NCI-H226 (cell line): ENCODE measurements at regions not wholly inside any gene's neighbourhood (a gene's known extent, or its start where the extent isn't known, plus 50 kb on each side); places are given as distances from the start of the nearest gene placed in this dataset.
"Not testable (repeated sequence)": the region's sequence is repeated elsewhere in the genome, so short reads cannot be mapped to it uniquely, and the experiment has no call there.

Source experiments
- DNase-seq: peaks from one replicate; pipeline ENCODE4 v3.0.0-alpha.2; 2015

DNA sequence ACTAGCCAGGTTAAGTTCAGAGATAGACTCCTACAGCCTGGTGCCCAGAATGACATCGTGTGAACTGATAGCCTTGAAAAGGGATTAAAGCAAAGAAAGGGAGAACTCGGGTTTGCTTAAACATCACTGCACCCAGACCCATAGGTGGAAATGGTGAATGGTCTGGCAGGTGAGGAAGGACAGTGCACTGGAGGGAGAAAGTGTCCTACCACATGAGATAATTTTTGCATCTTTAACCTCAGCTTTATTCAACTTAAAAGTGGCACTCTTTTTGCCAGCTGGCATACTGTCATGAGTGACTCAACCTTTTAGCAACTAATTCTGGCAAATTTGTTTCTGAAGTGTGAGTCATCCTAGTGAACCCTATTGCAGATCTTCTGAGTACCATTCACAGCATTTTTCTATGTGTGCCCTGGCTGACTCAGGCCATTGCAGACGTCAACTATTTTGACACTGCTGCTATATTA lies 53.0 kb upstream of the DAPP1 start:
- peak; percentile 98 for DNase-seq

DNA sequence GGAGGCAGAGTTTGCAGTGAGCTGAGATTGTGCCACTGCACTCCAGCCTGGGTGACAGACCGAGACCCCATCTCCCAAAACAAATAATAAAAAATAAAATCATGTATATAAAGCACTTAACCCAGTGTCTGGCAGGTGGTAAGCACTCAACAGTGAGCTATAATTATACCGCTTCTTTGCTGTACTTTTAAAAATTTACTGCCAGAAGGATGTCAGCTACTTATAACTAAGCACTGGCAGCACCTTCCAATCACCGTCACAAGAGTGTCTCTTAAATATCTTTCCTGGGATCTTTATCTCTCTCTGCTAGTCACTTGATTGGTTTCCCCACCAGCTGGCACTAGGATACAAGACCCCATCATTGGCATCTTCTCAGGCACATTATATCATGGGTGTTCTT lies 53.9 kb upstream of the DAPP1 start:
- DNase-seq = no peak

DNA sequence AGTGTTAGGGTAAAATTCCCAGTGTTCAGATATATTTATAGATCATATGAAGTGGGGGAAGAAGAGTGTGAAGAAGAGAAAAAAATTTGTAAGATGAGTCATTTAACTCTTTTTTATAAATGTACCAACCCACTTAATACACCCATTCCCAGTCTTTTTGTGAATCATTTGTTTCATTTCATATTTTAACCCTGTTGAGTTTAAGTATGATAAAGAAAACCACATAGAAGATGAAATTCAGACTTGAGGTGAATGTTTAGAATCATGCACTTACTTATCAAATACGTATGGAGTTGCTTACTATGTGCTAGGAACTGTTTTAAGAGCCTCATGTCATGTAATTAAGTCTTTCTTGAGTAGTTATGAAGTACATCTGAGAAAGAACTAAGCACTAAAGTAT lies 56.6 kb upstream of the DAPP1 start:
- DNase-seq = no peak

DNA sequence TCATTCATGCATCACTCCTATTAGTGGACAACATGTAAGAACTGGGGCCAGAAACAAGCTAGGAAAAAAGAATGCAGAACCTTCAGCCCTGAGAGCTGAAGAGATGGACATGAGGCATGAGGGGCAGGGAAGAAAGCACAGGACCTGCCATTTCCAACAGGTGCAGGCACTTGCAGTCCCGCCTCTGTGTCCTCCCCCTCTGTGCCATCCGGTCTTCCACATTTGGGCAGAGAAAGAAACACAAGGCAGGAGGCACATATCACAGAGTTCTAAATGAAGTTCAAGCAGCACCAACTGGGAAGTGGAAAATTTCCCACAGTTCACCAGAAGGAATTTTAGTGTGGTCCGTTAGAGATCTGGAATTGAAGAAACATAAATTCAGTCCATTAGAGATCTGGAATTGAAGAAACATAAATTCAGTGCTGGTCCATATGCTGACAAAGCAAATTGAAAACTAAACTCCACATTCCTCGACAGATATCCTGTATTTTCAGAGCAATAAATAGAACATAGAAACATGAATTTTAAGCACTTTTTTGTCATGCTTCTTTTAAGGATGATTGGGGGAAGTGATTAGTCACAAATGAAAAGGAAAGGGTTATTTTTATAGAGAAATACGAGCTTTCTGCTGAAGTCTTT lies 57.2 kb upstream of the DAPP1 start:
- DNase-seq = no peak

DNA sequence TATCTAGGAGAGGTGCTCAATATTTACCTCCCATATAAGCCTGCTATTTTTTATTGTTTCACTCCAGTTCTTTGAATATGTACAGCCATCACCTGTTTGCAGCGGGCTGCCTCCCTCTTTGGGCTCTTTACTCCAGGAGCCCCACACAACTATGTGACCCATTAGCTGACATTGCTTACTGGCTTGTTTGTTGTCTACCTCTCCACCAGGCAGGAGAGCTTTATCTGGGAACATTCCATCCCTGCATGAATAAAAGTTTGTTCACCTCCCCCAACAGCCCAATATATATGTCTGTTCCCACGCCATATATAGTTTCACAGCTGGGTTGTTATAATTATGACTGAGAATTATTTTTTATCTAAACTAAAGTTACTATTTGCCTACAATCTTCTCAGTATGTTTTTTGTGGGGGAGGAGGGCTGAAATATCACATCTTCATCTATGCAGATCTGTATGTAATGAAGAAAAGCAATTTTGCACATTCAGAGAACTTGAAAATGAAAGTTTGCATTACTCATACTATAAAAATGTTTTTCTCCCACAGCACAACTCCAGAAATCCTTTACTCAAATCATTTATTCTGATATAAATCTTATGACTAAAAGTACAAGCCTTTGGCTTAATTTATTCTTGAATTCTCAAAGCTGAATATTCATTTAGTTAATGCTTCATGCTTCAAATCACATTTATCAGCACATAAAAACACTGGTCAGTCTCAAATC lies 61.2 kb upstream of the DAPP1 start:
- peak; percentile 45 for DNase-seq

DNA sequence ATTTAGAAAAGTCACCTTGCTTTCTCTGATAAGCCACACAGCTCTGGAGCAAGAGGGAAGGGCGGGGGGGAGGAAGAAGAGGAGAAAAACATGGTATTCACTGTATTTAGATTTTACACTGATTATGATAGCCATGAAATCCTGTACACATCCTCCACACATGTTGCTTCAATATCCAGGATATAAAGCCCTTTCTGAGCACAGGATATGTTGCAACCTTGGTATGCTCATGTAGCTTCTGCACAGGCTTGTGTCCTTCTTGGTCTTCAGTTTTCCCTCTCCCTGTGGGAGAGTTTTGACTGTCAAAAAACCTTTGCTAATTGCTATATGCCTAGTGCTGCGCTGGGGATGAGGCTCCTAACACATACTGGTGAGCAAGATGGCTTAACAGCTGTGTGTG lies 61.9 kb upstream of the DAPP1 start:
- peak; percentile 56 for DNase-seq

DNA sequence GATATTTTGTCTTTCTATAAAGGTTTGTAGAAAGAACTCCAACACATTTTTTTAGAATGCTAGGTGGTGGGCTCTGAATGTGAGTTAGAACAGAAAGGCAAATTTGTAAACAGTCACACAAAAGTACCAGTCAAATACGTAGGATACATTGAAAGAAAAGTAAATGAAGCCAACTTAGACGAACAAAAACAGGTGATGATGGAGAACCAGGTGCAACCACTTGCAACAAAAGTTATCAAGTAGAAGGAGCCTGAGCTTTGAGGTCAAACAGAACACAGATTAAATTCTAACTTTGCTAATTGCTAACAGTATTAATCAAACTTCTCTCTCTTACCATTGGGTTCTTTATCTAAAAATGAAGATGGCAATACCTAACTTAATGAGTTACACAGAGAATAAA lies 62.7 kb upstream of the DAPP1 start:
- DNase-seq = no peak

DNA sequence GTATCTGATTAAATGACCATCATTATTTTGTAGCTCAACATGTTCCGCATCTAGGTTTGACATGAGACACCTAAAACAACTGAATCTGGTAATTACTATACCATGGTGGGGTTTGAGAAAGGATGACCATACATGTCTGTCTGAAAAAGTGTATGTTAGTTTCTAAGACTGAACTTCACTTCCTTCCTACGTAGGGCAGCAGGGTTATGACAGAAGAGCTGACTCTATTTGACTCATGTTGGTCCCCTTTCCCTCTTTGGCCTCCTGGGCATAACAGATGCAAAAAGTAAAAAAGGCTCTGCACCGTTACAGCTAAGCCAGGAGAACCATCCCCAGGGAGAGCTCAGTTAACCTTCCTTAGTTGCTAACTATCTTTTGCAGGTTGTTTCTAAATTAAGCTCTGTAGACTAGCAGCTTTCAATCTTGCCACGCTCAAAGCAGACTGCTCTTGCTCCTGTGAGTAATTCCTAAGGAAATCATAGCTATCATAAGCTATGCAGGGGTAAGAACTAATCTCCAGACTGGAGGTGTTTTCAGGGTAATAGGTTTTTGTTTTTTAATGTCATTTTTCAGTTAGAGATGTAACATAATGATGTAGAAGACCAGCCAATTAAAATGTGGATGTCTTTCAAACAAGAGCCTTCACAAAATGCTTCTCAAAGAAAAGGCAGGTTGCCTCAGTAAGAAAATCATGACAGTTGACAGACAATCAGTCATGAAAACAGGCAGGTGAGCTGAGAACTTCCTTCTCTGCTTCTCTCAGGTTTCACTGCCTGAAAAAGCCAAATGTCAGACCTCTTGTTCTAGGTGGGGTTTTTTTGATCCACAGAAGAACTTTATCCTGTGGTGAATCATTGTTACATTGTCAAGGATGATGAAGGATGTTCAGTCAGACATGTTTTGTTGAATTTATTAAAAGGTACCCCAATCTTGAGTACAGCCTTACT lies 66.9 kb upstream of the DAPP1 start:
- no peak for DNase-seq

DNA sequence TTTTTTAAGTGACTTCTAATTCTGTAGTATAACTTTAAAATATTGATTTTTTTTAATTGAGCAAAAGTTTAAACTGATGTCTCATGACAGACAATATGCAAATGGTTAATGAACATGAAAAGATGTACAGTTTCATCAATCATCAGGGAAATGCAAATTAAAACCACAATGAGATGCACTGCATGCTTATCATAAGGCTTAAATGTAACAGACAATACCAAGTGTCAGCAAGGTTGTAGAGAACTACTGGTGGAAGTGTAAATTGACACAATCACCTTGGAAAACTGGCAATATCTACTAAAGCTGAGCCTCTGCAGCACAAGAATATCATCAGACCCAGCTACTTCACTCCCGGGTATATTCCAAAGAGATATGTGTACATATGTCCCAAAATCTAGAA lies 70.2 kb upstream of the DAPP1 start:
- DNase-seq = no peak

DNA sequence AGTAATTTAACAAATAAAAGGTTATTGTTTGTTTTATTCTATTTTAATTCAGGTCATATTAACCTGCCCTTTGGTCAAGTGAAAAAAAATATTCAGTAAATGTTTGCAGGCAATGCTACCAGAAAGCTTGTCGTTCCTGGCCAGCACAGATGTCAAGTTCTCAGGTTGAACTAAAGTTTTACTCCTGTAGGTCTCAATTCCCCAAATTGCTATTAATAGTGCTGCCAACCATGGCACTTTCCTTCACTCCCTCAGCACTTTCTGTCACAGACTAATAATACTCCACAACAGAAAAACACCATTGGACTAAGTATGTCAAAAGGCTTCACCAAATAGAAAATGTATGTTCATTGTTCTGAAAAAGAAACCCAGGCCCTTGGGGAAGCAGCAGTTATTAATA lies 79.2 kb upstream of the C4orf54 start:
- no peak for DNase-seq

DNA sequence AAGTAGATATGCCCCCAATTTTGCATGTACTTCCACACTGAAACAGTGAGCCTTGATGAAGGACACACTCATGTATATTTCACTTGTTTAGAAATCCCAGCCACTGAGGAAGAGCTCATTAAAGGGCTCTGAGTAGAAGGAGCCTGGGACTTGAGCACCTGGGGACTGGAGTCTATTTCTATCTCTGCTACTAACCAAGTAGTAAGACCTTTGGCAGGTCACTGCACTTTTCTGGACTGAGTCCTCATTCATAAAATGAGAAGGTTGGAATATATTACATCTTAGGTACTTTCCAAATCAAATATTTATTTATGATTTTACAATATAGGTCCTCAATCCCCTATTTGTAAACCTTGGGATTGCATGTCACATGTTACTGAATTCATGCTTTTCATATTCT lies 78.2 kb upstream of the C4orf54 start:
- DNase-seq = no peak

DNA sequence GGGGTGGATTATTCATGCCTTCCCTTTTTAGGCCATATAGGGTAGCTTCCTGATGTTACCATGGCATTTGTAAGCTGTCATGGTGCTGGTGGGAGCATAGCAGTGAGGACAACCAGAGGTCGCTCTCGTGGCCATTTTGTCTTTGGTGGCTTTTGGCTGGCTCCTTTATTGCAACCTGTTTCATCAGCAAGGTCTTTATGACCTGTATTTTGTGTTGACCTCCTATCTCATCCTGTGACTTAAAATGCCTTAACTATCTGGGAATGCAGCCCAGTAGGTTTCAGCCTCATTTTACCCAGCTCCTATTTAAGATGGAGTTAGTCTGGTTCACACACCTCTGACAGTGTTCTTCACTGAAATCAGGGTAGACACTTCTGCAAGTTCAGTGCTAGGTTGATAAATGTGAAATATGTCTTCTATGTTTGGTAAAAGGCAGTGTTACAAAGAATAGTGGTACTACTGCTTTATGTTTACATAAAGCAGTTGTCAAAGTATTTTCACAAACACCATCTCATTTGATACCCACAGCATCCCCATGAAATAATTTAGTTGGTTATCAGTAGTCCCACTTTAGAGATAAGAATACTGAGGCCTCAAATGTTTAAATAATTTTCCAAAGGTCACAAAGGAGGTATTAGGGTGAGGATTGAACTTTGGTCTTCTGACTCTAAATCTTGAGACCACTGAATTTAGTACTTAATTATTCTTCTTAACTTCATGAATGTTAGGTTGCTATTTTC lies 77.1 kb upstream of the C4orf54 start:
- DNase-seq = no peak

DNA sequence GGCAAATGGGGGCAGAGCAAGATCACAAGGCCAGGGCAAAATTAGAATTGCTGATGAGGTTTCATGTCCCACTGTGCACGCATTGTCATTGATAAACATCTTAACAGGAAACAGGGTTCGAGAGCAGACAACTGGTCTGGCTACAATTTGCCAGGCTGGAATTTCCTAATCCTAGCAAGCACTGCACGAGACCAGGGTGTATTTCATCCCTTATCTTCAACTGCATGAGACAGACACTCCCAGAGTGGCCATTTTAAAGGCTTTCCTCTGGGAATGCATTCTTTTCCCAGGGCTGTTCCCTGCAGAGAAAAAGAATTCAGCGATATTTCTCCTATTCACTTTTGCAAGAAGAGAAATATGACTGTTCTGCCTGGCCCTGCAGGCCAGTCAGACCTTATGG lies 75.8 kb upstream of the C4orf54 start:
- not testable (repeated sequence) for DNase-seq

DNA sequence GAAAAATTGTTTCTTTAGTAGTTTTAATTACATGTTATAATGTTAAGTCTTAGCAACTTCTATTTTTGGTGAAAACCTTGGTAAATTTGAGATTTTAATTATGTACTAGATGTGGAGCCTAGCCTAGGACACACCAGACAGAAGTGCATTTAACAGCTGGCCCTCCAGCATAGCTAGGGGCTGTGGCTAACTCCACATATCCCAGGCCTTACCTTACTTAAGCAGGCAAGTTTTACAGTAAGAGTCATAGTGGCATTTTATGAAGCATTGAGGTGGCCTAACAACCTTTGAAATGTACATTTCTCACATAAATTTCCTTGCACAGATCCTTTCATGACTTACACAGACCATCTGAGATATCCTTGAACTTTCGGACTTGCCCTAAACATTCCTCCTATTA lies 71.6 kb upstream of the C4orf54 start:
- no peak for DNase-seq

DNA sequence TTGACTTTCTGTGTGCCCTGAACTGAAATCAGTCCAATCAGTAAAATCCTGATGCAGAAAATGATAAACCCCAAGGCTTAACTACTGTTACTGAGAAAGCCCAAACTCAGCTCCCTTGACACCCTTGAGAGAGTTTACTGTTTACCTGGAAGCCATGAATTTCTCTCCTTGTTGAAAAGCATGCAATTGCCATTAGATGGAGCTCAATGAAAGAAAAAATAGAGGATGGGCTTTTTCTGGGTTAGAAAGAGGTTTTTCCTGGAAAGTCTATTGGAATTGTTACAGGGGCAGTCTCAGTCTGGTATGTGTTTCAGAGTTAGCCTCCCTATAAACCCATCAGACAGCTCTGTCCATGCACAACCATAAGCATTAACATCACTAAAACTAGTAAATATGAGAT lies 66.4 kb upstream of the C4orf54 start:
- peak; percentile 38 for DNase-seq

DNA sequence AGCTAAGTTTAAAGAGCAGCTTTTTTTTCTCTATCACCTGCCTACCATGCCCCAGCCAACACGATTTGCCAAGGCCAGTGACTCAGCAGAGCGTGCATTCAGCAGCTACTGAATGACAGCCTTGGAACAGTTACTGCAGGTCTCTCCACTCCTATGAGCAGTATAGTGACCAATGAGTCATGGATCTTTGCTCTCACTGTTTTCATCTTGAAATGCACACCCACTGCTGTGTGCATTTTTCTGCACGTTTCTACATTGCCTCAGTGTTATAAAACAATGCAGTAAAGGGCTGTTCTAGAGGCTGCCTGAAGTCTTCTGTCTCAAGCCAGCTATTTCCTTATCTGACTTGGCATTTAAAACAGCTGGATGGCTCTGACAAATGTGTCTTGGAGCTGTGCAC lies 66.0 kb upstream of the C4orf54 start:
- peak; percentile 85 for DNase-seq

DNA sequence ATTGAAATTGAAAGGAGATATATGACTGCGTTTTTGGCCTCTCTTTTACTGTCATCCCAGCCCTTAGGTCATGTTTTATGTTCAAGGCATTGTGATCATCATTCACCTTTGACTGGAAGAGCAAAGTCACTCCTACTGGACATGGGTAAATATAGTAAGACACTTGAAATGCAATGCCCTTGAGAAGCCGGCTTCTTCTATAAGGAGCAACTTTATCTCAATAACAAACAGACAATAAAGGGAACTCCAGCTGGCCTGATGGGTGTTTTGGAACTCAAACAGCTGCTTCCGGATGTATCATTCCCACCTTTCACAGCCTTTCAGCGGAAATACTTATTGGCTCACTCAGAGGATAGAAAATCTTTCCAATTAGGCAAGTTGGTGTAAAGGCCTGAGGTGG lies 65.1 kb upstream of the C4orf54 start:
- DNase-seq = no peak

DNA sequence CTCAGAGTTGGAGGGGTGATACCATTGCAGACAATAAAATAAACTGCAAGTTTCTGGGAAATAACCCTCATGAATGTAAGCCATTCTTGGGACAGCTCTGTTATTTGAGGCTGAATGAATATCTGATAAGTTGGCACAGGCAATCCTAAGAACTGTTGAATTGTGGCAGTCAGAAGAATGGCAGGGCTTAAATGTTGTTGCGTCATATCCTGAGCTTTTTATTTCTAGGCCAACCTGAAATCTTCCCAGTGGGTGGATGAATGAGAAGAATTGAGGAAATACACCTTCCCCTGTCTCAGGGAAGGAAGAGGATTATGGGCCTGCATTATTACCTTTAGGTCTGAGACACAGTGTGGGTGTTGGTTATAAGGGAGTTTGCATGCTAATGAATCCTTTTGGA lies 64.4 kb upstream of the C4orf54 start:
- no peak for DNase-seq

DNA sequence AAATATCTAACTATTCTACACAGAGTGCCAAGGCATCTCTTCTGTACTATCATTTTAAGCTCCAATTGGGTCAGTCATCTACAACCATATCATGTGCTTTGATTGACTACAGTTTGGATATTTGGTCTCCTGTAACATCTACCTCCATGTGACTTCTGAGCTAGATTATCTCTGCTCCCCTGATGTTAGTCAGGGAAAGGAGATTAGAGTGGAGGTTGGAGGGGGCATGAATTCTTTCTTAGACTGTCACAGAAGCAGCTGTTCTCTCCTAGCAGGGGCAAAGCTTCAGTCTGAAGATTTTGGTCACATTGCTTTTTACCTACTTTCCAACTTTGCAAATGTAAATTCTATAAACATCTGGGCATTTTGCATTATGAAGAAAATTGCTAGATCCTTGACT lies 62.6 kb upstream of the C4orf54 start:
- DNase-seq = no peak

DNA sequence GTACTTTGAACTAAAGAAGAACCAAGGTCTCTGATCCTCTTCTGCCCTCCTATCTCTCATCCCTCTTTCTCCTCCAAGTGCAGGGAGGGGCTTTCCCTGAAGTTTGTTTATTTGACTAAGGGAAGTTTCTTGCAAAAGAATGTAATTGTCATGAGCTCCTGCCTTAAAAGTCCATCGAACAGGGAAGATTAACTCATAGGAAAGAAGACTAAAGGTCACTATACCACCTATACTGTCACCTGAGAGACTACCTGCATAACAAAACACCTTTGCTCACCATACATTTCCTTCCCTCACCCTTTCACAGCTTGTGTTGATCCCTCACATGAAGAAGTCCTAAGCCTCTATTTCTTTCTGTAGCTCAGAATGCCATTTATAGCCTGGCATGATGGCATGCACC lies 59.4 kb upstream of the C4orf54 start:
- no peak for DNase-seq

DNA sequence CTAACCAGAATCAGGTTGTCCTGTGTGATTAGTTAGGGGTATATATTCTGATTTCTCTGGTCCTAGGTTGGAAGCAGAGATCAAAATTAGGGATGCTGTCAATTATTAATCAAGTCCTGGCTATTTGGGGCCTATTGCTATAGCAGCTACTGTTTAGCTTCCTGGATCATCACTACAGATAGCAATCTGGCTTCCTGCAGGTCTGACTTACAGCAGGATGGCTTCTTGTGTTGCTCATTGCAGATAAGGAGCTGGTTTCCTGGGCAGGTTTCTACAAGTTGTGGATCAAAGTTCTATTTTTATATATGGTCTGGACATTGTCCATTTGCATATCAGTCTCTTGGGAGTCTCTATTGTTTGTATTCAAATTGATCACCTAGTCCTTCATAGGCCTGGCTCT lies 57.7 kb upstream of the C4orf54 start:
- DNase-seq = no peak

DNA sequence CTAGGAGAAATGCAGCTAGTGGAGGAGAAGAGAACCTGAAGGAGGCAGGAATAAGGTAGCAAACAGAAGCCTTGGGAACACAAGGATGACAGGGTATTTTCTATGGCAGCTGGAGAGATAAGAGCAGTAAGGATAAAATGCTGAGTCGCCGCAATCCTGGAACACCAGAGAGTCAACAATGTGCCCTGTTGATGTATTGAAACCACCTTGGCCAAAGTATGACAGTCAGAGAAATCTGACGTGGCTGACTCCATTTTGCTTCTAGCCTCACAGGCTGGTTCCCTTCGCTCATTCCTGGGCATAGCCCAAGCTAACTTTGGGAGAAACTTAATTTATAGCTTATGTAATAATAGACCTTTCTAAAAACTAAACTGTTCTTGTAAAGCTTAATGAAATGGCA lies 56.6 kb upstream of the C4orf54 start:
- no peak for DNase-seq

DNA sequence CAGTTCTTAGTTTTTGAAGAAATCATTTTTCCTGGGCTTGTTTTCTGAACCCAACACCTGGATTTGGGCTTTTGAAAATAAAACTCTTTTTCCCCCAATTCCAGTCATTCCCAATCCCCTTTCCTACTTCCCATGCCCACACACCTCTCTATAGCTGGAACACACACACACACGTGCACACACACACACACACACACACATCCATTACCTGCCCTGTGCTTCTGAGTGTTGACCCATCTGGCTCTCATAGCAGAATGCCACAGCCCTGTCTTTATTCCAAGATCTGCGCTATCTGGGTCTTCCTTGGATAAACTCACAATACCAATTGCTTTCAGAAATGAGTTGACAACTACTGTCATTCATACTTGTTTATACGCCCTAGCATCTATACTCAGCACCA lies 54.9 kb upstream of the C4orf54 start:
- no peak for DNase-seq
